Left lung (tissue), 4 donors: ENCODE measurements at regions not wholly inside any gene's neighbourhood (a gene's known extent, or its start where the extent isn't known, plus 50 kb on each side); places are given as distances from the start of the nearest gene placed in this dataset.

Experiments used
- ATAC-seq: fragments of 200-7000 bp; cut with Tn5 transposase; one replicate; pipeline ENCODE4 v1.9.1; 2020; ENCODE audit warnings: moderate library complexity
- DNase-seq, 4 donors: peaks; one replicate each; pipeline ENCODE4 v3.0.0-alpha.2; 2013 to 2020
- H3K27ac ChIP-seq, 2 donors: fragments of 200-600 bp; sonication (generic) in 1 of 2; one replicate each; pipeline versions ENCODE4 v1.5.0 to v1.8.0; 2020 to 2021
- H3K27me3 ChIP-seq, 2 donors: fragments of 200-600 bp; sonication (generic) in 1 of 2; one replicate each; pipeline versions ENCODE4 v1.5.0 to v1.8.0; 2020 to 2021
- H3K36me3 ChIP-seq, 2 donors: fragments of 200-600 bp; sonication (generic) in 1 of 2; one replicate each; pipeline versions ENCODE4 v1.5.0 to v1.8.0; 2020 to 2021
- H3K4me1 ChIP-seq, 2 donors: fragments of 200-600 bp; one replicate each; pipeline ENCODE4 v1.8.0; 2021
- H3K4me3 ChIP-seq, 2 donors: fragments of 200-600 bp; sonication (generic) in 1 of 2; one replicate each; pipeline versions ENCODE4 v1.5.0 to v1.8.0; 2020 to 2021; ENCODE audit warnings: mild to moderate bottlenecking in 1 of 2
- H3K9me3 ChIP-seq, 2 donors: fragments of 200-600 bp; sonication (generic) in 1 of 2; one replicate each; pipeline versions ENCODE4 v1.5.0 to v1.8.0; 2020 to 2021
- CTCF ChIP-seq, 2 donors: fragments of 200-600 bp; sonication (generic) in 1 of 2; IDR thresholded peaks; one replicate each; pipeline versions ENCODE4 v1.5.0 to v1.8.0; 2021; ENCODE audit warnings: antibody characterized with exemption in 2 of 2
- intact Hi-C, 2 donors: fragments of 100-400 bp; cut with DNase I; formaldehyde crosslinking; loops; one replicate each; pipeline versions ENCODE4 v1.11.2 to v1.14.2; 2022
- donor health status: DM: no; HTN: yes; CAD: no.
- donor health status: DM: no; HTN: no; CAD: no.

GRCh38 chr11:123378096-123378495, 52.0 kb upstream of the GRAMD1B start:
- Histone ChIP-seq H3K27me3 (no peaks in the 10 kb centered on the region), H3K4me1 (no peaks in the 10 kb centered on the region), H3K27ac (no peak overlapping the region), H3K4me3 (no peak overlapping the region), H3K9me3 (no peaks in the 10 kb centered on the region), H3K36me3 (no peaks in the 10 kb centered on the region)
- ATAC-seq, result no peak
- intact Hi-C loops, result no loop called here
- no peak for TF ChIP-seq CTCF (IDR thresholded peaks at IDR 0.05)
- no peak for DNase-seq

- no peaks in the 10 kb centered on the region for H3K27me3 ChIP-seq
- H3K4me3 ChIP-seq, result no peak overlapping the region
- H3K27ac ChIP-seq, result no peak overlapping the region
- H3K4me1 ChIP-seq, result no peaks in the 10 kb centered on the region
- DNase-seq (no peak), ATAC-seq (no peak)
- H3K9me3 ChIP-seq, result no peaks in the 10 kb centered on the region
- intact Hi-C loops, result no loop called here
- no peak for TF ChIP-seq CTCF (IDR thresholded peaks at IDR 0.05)
- H3K36me3 ChIP-seq, result no peaks in the 10 kb centered on the region
These were observed 52.7 kb upstream of the GRAMD1B start for GRCh38 chr11:123377355-123377754.

GRCh38 chr11:123375832-123376231, 54.2 kb upstream of the GRAMD1B start:
- intact Hi-C loops, result no loop called here
- H3K27ac ChIP-seq, result no peak overlapping the region

GRCh38 chr11:123374622-123374968, 55.5 kb upstream of the GRAMD1B start:
- intact Hi-C loops, result no loop called here
- TF ChIP-seq CTCF (IDR thresholded peaks at IDR 0.05), result no peak
- Histone ChIP-seq H3K27ac (no peak overlapping the region), H3K27me3 (no peaks in the 10 kb centered on the region), H3K9me3 (no peaks in the 10 kb centered on the region), H3K4me1 (no peaks in the 10 kb centered on the region), H3K4me3 (no peak overlapping the region), H3K36me3 (no peaks in the 10 kb centered on the region)
- ATAC-seq (no peak), DNase-seq (no peak)

More at GRCh38 chr11:123375832-123376231, 54.2 kb upstream of the GRAMD1B start:
- Histone ChIP-seq H3K27me3 (no peaks in the 10 kb centered on the region), H3K4me3 (no peak overlapping the region), H3K9me3 (no peaks in the 10 kb centered on the region), H3K4me1 (no peaks in the 10 kb centered on the region), H3K36me3 (no peaks in the 10 kb centered on the region)
- no peak for ATAC-seq
- TF ChIP-seq CTCF (IDR thresholded peaks at IDR 0.05), result no peak
- DNase-seq, result no peak

- ATAC-seq, result no peak
- Histone ChIP-seq H3K9me3 (no peaks in the 10 kb centered on the region), H3K27ac (no peak overlapping the region), H3K4me1 (no peaks in the 10 kb centered on the region), H3K4me3 (no peak overlapping the region), H3K27me3 (no peaks in the 10 kb centered on the region), H3K36me3 (no peaks in the 10 kb centered on the region)
- no peak for DNase-seq
- intact Hi-C loops, result no loop called here
- TF ChIP-seq CTCF (IDR thresholded peaks at IDR 0.05), result no peak
These were observed 56.1 kb upstream of the GRAMD1B start for GRCh38 chr11:123373754-123374621.
